ENCODE measurements at regions not wholly inside any gene's neighbourhood (a gene's known extent, or its start where the extent isn't known, plus 50 kb on each side); places are given as distances from the start of the nearest gene placed in this dataset.

- no peak overlapping the region for H2AFZ ChIP-seq (ENCODE audit: low read depth, low read length)
- H3K4me1 ChIP-seq (ENCODE audit: low read length): no peaks in the 10 kb centered on the region
- H3K27ac ChIP-seq (ENCODE audit: low read length): no peak overlapping the region
- H3K79me2 ChIP-seq (ENCODE audit: low read length): no peaks in the 10 kb centered on the region
- H3K9me3 ChIP-seq (ENCODE audit: insufficient read depth, low read length): no peaks in the 10 kb centered on the region
- no peak overlapping the region for H3K4me2 ChIP-seq (ENCODE audit: low read length)
- H3K4me3 ChIP-seq (ENCODE audit: low read length): no peak overlapping the region
- H3K27me3 ChIP-seq (ENCODE audit: low read depth, low read length): no peaks in the 10 kb centered on the region
- no peaks in the 10 kb centered on the region for H3K36me3 ChIP-seq (replicated peaks; ENCODE audit: low read depth, low read length)
- H4K20me1 ChIP-seq (ENCODE audit: insufficient read depth, low read length): no peaks in the 10 kb centered on the region
- TF ChIP-seq CTCF (IDR thresholded peaks at IDR 0.05; ENCODE audit: low read depth, low read length): no peak
- no peak for TF ChIP-seq EZH2phosphoT487 (IDR thresholded peaks at IDR 0.05; ENCODE audit: low read depth)
- H3K9ac ChIP-seq (ENCODE audit: low read length): no peak overlapping the region
Observed at GRCh38 chr2:2743164-2743571, 412.1 kb upstream of the MYT1L start.

- TF ChIP-seq CTCF (IDR thresholded peaks at IDR 0.05; ENCODE audit: low read depth, low read length) (no peak), EZH2phosphoT487 (IDR thresholded peaks at IDR 0.05; ENCODE audit: low read depth) (no peak)
- H3K36me3 ChIP-seq (replicated peaks; ENCODE audit: low read depth, low read length): no peaks in the 10 kb centered on the region
- H2AFZ ChIP-seq (ENCODE audit: low read depth, low read length): no peak overlapping the region
- no peaks in the 10 kb centered on the region for H3K9me3 ChIP-seq (ENCODE audit: insufficient read depth, low read length)
- no peaks in the 10 kb centered on the region for H3K79me2 ChIP-seq (ENCODE audit: low read length)
- no peaks in the 10 kb centered on the region for H3K27me3 ChIP-seq (ENCODE audit: low read depth, low read length)
- no peak overlapping the region for H3K4me2 ChIP-seq (ENCODE audit: low read length)
- H3K4me3 ChIP-seq (ENCODE audit: low read length): no peak overlapping the region
- H3K4me1 ChIP-seq (ENCODE audit: low read length): no peaks in the 10 kb centered on the region
- no peak overlapping the region for H3K9ac ChIP-seq (ENCODE audit: low read length)
- no peak overlapping the region for H3K27ac ChIP-seq (ENCODE audit: low read length)
- H4K20me1 ChIP-seq (ENCODE audit: insufficient read depth, low read length): no peaks in the 10 kb centered on the region
Observed at GRCh38 chr2:2742726-2743125, 411.7 kb upstream of the MYT1L start.

- H4K20me1 ChIP-seq (ENCODE audit: insufficient read depth, low read length): no peaks in the 10 kb centered on the region
- H3K36me3 ChIP-seq (replicated peaks; ENCODE audit: low read depth, low read length): no peaks in the 10 kb centered on the region
- H3K4me2 ChIP-seq (ENCODE audit: low read length): no peak overlapping the region
- no peaks in the 10 kb centered on the region for H3K4me1 ChIP-seq (ENCODE audit: low read length)
- no peaks in the 10 kb centered on the region for H3K79me2 ChIP-seq (ENCODE audit: low read length)
- H3K27ac ChIP-seq (ENCODE audit: low read length): no peak overlapping the region
- no peaks in the 10 kb centered on the region for H3K9me3 ChIP-seq (ENCODE audit: insufficient read depth, low read length)
- H3K4me3 ChIP-seq (ENCODE audit: low read length): no peak overlapping the region
- H3K27me3 ChIP-seq (ENCODE audit: low read depth, low read length): no peaks in the 10 kb centered on the region
- H3K9ac ChIP-seq (ENCODE audit: low read length): no peak overlapping the region
- TF ChIP-seq EZH2phosphoT487 (IDR thresholded peaks at IDR 0.05; ENCODE audit: low read depth) (no peak), CTCF (IDR thresholded peaks at IDR 0.05; ENCODE audit: low read depth, low read length) (no peak)
- no peak overlapping the region for H2AFZ ChIP-seq (ENCODE audit: low read depth, low read length)
Observed at GRCh38 chr2:2740238-2740775, 409.2 kb upstream of the MYT1L start.

GRCh38 chr2:2739231-2739795 lies 408.2 kb upstream of the MYT1L start:
- Histone ChIP-seq H3K27ac (ENCODE audit: low read length) (no peak overlapping the region), H3K9me3 (ENCODE audit: insufficient read depth, low read length) (no peaks in the 10 kb centered on the region), H2AFZ (ENCODE audit: low read depth, low read length) (no peak overlapping the region), H3K4me1 (ENCODE audit: low read length) (no peaks in the 10 kb centered on the region), H3K9ac (ENCODE audit: low read length) (no peak overlapping the region), H3K79me2 (ENCODE audit: low read length) (no peaks in the 10 kb centered on the region), H3K4me3 (ENCODE audit: low read length) (no peak overlapping the region), H3K4me2 (ENCODE audit: low read length) (no peak overlapping the region), H3K36me3 (replicated peaks; ENCODE audit: low read depth, low read length) (no peaks in the 10 kb centered on the region), H3K27me3 (ENCODE audit: low read depth, low read length) (no peaks in the 10 kb centered on the region), H4K20me1 (ENCODE audit: insufficient read depth, low read length) (no peaks in the 10 kb centered on the region)
- TF ChIP-seq CTCF (IDR thresholded peaks at IDR 0.05; ENCODE audit: low read depth, low read length) (no peak), EZH2phosphoT487 (IDR thresholded peaks at IDR 0.05; ENCODE audit: low read depth) (no peak)
